GM23338 (cell line): ENCODE measurements at regions not wholly inside any gene's neighbourhood (a gene's known extent, or its start where the extent isn't known, plus 50 kb on each side); places are given as distances from the start of the nearest gene placed in this dataset.

Experiments used
- CREB1 ChIP-seq: fragments of 250-450 bp; sonication (Bioruptor Pico); IDR thresholded peaks from 2 replicates; pipeline ENCODE4 v1.5.0; 2020; ENCODE audit warnings: low read depth, mild to moderate bottlenecking, moderate library complexity
- CTCF ChIP-seq, 2 experiments: fragments of 200-600 bp in 1 of 2; sonication (generic) in 1 of 2; conservative IDR thresholded peaks; 2 replicates each; pipeline versions ENCODE4 v1.5.1 to v1.6.1; 2016 to 2017; ENCODE audit warnings: antibody characterized with exemption in 2 of 2, low read depth in 2 of 2, mild to moderate bottlenecking in 2 of 2, moderate library complexity in 1 of 2
- ETS1 ChIP-seq: IDR thresholded peaks from 2 replicates; pipeline ENCODE4 v1.6.1; 2016; ENCODE audit warnings: antibody characterized with exemption
- EZH2 ChIP-seq: fragments of 200-600 bp; sonication (generic); IDR thresholded peaks from one replicate; pipeline ENCODE4 v1.8.0; 2017; ENCODE audit warnings: antibody characterized with exemption, mild to moderate bottlenecking, low read depth; ENCODE audit not compliant: unreplicated experiment
- EZH2phosphoT487 ChIP-seq: fragments of 200-600 bp; sonication (generic); IDR thresholded peaks from one replicate; pipeline ENCODE4 v1.8.1; 2018; ENCODE audit warnings: antibody characterized with exemption; ENCODE audit not compliant: unreplicated experiment
- JUNB ChIP-seq: IDR thresholded peaks from one replicate; pipeline ENCODE4 v1.6.1; 2016; ENCODE audit warnings: antibody characterized with exemption; ENCODE audit not compliant: unreplicated experiment
- NANOG ChIP-seq: IDR thresholded peaks from 2 replicates; pipeline ENCODE4 v1.6.1; 2016; ENCODE audit warnings: antibody characterized with exemption, borderline replicate concordance
- POLR2AphosphoS5 ChIP-seq: IDR thresholded peaks from 2 replicates; pipeline ENCODE4 v1.6.1; 2016; ENCODE audit warnings: antibody characterized with exemption, low read depth
- REST ChIP-seq: IDR thresholded peaks from one replicate; pipeline ENCODE4 v1.6.1; 2018; ENCODE audit warnings: antibody characterized with exemption; ENCODE audit not compliant: unreplicated experiment
- STAT1 ChIP-seq: IDR thresholded peaks from one replicate; pipeline ENCODE4 v1.6.1; 2016; ENCODE audit warnings: antibody characterized with exemption; ENCODE audit not compliant: unreplicated experiment
- ZNF114 ChIP-seq: fragments of 250-450 bp; sonication (Bioruptor Pico); IDR thresholded peaks from 2 replicates; pipeline ENCODE4 v1.5.0; 2020; ENCODE audit warnings: mild to moderate bottlenecking, moderate library complexity
- ZNF331 ChIP-seq: fragments of 250-450 bp; sonication (Bioruptor Pico); IDR thresholded peaks from 2 replicates; pipeline ENCODE4 v1.5.0; 2020; ENCODE audit warnings: low read depth, mild to moderate bottlenecking, moderate library complexity
- ZNF462 ChIP-seq: fragments of 250-450 bp; sonication (Bioruptor Pico); IDR thresholded peaks from 2 replicates; pipeline ENCODE4 v1.5.0; 2020; ENCODE audit warnings: mild to moderate bottlenecking, moderate library complexity

- no peak for TF ChIP-seq CTCF (conservative IDR thresholded peaks at IDR 0.05; ENCODE audit: low read depth in 2 of 2)
- no peak for TF ChIP-seq EZH2
- TF ChIP-seq ETS1, result no peak
- TF ChIP-seq JUNB, result no peak
- TF ChIP-seq EZH2phosphoT487, result no peak
- no peak for TF ChIP-seq POLR2AphosphoS5
- TF ChIP-seq CREB1 (CRISPR knock-in tag), result no peak
- no peak for TF ChIP-seq ZNF114 (CRISPR knock-in tag)
- TF ChIP-seq REST, result no peak
- TF ChIP-seq ZNF331 (CRISPR knock-in tag), result no peak
- no peak for TF ChIP-seq NANOG
- no peak for TF ChIP-seq STAT1
- no peak for TF ChIP-seq ZNF462 (CRISPR knock-in tag)
Measured at GRCh38 chr10:44243851-44244510, 140.9 kb downstream of the CXCL12 start.
